ENCODE measurements at regions not wholly inside any gene's neighbourhood (a gene's known extent, or its start where the extent isn't known, plus 50 kb on each side); places are given as distances from the start of the nearest gene placed in this dataset.

GRCh38 chr12:65556676-65557437 is 267.4 kb upstream of the HMGA2 start:
- no peak overlapping the region for H3K4me3 ChIP-seq (ENCODE audit: low read depth, low read length)

DNA sequence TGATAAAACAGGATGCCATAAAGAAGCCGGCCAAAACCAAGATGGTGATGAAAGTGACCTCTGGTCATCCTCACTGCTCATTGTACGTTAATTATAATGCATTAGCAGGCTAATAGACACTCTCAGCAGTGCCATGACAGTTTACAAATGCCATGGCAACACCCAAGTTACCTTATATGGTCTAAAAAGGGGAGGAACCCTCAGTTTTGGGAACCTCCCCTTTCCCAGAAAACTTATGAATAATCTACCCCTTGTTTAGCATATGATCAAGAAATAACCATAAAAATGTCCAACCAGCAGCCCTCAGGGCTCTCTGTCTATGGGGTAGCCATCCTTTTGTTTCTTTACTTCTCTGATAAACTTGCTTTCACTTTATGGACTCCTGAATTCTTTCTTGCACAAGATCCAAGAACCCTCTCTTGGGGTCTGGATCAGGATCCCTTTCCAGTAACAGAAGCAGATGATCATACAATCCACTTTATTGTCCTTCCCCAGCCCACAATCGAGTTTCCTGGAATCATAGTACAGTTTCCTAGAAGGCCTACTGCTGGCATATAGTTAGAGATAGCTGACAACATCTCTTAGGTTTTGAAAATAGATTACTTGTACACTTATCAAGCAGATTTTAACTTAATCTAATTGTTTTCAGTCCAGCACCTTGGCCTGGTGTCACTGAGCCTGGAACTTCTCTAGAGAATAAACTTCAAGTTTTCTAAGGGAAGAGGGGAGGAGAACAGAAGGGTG is 266.7 kb upstream of the HMGA2 start:
- no peaks in the 10 kb centered on the region for H3K36me3 ChIP-seq (ENCODE audit: control insufficient read depth, insufficient read depth, low read length)
- H3K4me1 ChIP-seq (ENCODE audit: control insufficient read depth, insufficient read depth, low read length) = peaks cover 3% of the 10 kb centered on the region; the same call in 1 of the 2 replicates
- H3K27me3 ChIP-seq (ENCODE audit: control insufficient read depth, insufficient read depth, low read length) = no peaks in the 10 kb centered on the region
- no peak overlapping the region for H3K9ac ChIP-seq (ENCODE audit: low read depth, low read length)
- no peak overlapping the region for H3K27ac ChIP-seq (ENCODE audit: low read depth, low read length)
- no peak overlapping the region for H3K4me3 ChIP-seq (ENCODE audit: low read depth, low read length)
- peaks cover 5% of the 10 kb centered on the region; the same call in 1 of the 2 replicates for H3K9me3 ChIP-seq (ENCODE audit: control insufficient read depth, insufficient read depth, low read length)

More at GRCh38 chr12:65556676-65557437, 267.4 kb upstream of the HMGA2 start:
- Histone ChIP-seq H3K27me3 (ENCODE audit: control insufficient read depth, insufficient read depth, low read length) (no peaks in the 10 kb centered on the region), H3K9ac (ENCODE audit: low read depth, low read length) (no peak overlapping the region), H3K36me3 (ENCODE audit: control insufficient read depth, insufficient read depth, low read length) (no peaks in the 10 kb centered on the region), H3K9me3 (ENCODE audit: control insufficient read depth, insufficient read depth, low read length) (peaks cover 5% of the 10 kb centered on the region; the same call in 1 of the 2 replicates), H3K4me1 (ENCODE audit: control insufficient read depth, insufficient read depth, low read length) (peaks cover 3% of the 10 kb centered on the region; the same call in 1 of the 2 replicates), H3K27ac (ENCODE audit: low read depth, low read length) (no peak overlapping the region)

- H3K4me1 ChIP-seq (ENCODE audit: control insufficient read depth, insufficient read depth, low read length) = peaks cover 4% of the 10 kb centered on the region
- H3K36me3 ChIP-seq (ENCODE audit: control insufficient read depth, insufficient read depth, low read length) = no peaks in the 10 kb centered on the region
- no peak overlapping the region for H3K27ac ChIP-seq (ENCODE audit: low read depth, low read length)
- H3K9me3 ChIP-seq (ENCODE audit: control insufficient read depth, insufficient read depth, low read length) = peaks cover 5% of the 10 kb centered on the region; the same call in 1 of the 2 replicates
- no peak overlapping the region for H3K4me3 ChIP-seq (ENCODE audit: low read depth, low read length)
- no peaks in the 10 kb centered on the region for H3K27me3 ChIP-seq (ENCODE audit: control insufficient read depth, insufficient read depth, low read length)
- no peak overlapping the region for H3K9ac ChIP-seq (ENCODE audit: low read depth, low read length)
Observed at GRCh38 chr12:65560286-65560685, 264.0 kb upstream of the HMGA2 start.

GRCh38 chr12:65561798-65562382 is 262.4 kb upstream of the HMGA2 start:
- Histone ChIP-seq H3K36me3 (ENCODE audit: control insufficient read depth, insufficient read depth, low read length) (no peaks in the 10 kb centered on the region), H3K4me3 (ENCODE audit: low read depth, low read length) (no peak overlapping the region), H3K27ac (ENCODE audit: low read depth, low read length) (no peak overlapping the region)

DNA sequence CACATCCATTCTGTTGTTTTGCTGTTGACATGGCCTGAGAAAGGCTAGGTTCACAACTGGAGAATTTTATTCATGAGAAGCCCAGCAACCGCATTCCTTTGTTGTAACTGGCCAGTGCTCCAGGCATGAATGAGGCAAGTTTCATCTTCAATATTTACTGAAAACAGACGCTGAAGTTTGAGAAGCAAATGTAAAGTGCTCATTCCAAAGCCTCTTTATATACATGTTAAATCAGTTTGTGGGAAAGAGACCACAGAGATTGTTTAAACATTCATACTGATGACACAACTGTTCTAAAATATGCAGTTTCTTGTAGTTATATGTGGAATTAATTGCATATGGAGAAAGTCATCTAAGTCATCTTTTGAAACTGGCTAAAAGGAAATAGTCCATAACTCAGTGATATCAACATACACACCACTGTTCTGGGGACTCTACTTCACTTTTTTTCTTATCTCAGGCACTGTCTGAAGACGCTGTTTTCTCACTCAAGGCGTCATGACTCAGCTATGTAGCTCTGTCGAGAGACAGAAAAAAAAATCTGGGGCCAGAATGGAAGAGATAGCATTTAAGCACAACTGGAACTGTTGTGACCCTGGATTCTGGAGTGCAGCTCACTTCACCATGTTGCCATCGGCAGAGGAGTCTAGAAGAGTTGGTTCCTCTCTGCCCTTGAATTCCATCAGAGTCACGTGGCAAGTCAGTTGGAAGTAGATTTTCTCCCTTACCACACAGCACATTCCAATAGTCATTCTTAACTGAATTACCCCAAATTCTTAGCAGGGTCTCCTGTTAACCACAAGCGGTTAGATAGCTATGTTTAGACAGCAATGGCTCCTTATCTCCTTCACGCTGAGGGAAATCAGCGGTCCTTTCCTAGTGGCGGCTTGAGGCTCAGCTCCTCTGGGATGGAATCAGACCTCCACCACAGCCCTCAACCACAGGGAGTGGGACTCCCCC is 258.4 kb upstream of the HMGA2 start:
- Histone ChIP-seq H3K36me3 (ENCODE audit: control insufficient read depth, insufficient read depth, low read length) (no peaks in the 10 kb centered on the region), H3K27me3 (ENCODE audit: control insufficient read depth, insufficient read depth, low read length) (no peaks in the 10 kb centered on the region)

More at GRCh38 chr12:65561798-65562382, 262.4 kb upstream of the HMGA2 start:
- H3K4me1 ChIP-seq (ENCODE audit: control insufficient read depth, insufficient read depth, low read length) = peaks cover 15% of the 10 kb centered on the region
- no peaks in the 10 kb centered on the region for H3K9me3 ChIP-seq (ENCODE audit: control insufficient read depth, insufficient read depth, low read length)
- no peaks in the 10 kb centered on the region for H3K27me3 ChIP-seq (ENCODE audit: control insufficient read depth, insufficient read depth, low read length)
- no peak overlapping the region for H3K9ac ChIP-seq (ENCODE audit: low read depth, low read length)

GRCh38 chr12:65566751-65567150 is 257.5 kb upstream of the HMGA2 start:
- no peaks in the 10 kb centered on the region for H3K36me3 ChIP-seq (ENCODE audit: control insufficient read depth, insufficient read depth, low read length)
- no peak overlapping the region for H3K27ac ChIP-seq (ENCODE audit: low read depth, low read length)
- no peak overlapping the region for H3K4me3 ChIP-seq (ENCODE audit: low read depth, low read length)
- peaks cover 13% of the 10 kb centered on the region for H3K4me1 ChIP-seq (ENCODE audit: control insufficient read depth, insufficient read depth, low read length)
- H3K27me3 ChIP-seq (ENCODE audit: control insufficient read depth, insufficient read depth, low read length) = no peaks in the 10 kb centered on the region
- no peak overlapping the region for H3K9ac ChIP-seq (ENCODE audit: low read depth, low read length)
- no peaks in the 10 kb centered on the region for H3K9me3 ChIP-seq (ENCODE audit: control insufficient read depth, insufficient read depth, low read length)

More for the DNA sequence above, 258.4 kb upstream of the HMGA2 start:
- H3K4me1 ChIP-seq (ENCODE audit: control insufficient read depth, insufficient read depth, low read length) = peaks cover 13% of the 10 kb centered on the region
- peak overlapping the region; percentile 5 for H3K27ac ChIP-seq (ENCODE audit: low read depth, low read length)
- no peak overlapping the region for H3K4me3 ChIP-seq (ENCODE audit: low read depth, low read length)
- no peak overlapping the region for H3K9ac ChIP-seq (ENCODE audit: low read depth, low read length)
- H3K9me3 ChIP-seq (ENCODE audit: control insufficient read depth, insufficient read depth, low read length) = no peaks in the 10 kb centered on the region

DNA sequence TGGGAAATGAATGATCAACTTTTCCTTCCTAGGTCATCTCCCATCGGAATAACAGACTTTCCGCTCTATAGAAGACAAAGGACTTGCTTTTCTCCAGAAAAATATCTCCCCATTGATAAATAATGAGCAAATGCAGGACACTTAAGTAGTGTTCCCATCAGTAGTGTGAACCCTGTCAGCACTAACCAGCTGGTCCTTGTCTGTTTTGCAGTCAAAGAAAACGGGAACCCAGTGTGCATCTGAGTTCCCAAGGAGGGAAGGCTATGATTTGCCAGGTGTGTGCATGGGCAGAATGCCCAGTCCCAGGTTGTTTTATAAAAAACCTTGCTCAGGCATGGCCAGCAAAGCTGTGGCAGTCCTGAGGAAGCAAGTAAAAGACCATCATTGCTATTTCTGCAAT is 256.5 kb upstream of the HMGA2 start:
- Histone ChIP-seq H3K27me3 (ENCODE audit: control insufficient read depth, insufficient read depth, low read length) (no peaks in the 10 kb centered on the region), H3K4me1 (ENCODE audit: control insufficient read depth, insufficient read depth, low read length) (peaks cover 13% of the 10 kb centered on the region), H3K4me3 (ENCODE audit: low read depth, low read length) (no peak overlapping the region), H3K27ac (ENCODE audit: low read depth, low read length) (no peak overlapping the region), H3K36me3 (ENCODE audit: control insufficient read depth, insufficient read depth, low read length) (no peaks in the 10 kb centered on the region), H3K9me3 (ENCODE audit: control insufficient read depth, insufficient read depth, low read length) (no peaks in the 10 kb centered on the region), H3K9ac (ENCODE audit: low read depth, low read length) (no peak overlapping the region)

- Histone ChIP-seq H3K9ac (ENCODE audit: low read depth, low read length) (no peak overlapping the region), H3K36me3 (ENCODE audit: control insufficient read depth, insufficient read depth, low read length) (no peaks in the 10 kb centered on the region), H3K9me3 (ENCODE audit: control insufficient read depth, insufficient read depth, low read length) (no peaks in the 10 kb centered on the region), H3K27me3 (ENCODE audit: control insufficient read depth, insufficient read depth, low read length) (no peaks in the 10 kb centered on the region), H3K27ac (ENCODE audit: low read depth, low read length) (no peak overlapping the region), H3K4me1 (ENCODE audit: control insufficient read depth, insufficient read depth, low read length) (peaks cover 13% of the 10 kb centered on the region), H3K4me3 (ENCODE audit: low read depth, low read length) (no peak overlapping the region)
Observed at GRCh38 chr12:65568517-65568916, 255.8 kb upstream of the HMGA2 start.

GRCh38 chr12:65570451-65571130 is 253.7 kb upstream of the HMGA2 start:
- no peaks in the 10 kb centered on the region for H3K9me3 ChIP-seq (ENCODE audit: control insufficient read depth, insufficient read depth, low read length)
- H3K4me1 ChIP-seq (ENCODE audit: control insufficient read depth, insufficient read depth, low read length) = peaks cover 9% of the 10 kb centered on the region
- no peaks in the 10 kb centered on the region for H3K27me3 ChIP-seq (ENCODE audit: control insufficient read depth, insufficient read depth, low read length)
- H3K9ac ChIP-seq (ENCODE audit: low read depth, low read length) = no peak overlapping the region
- no peak overlapping the region for H3K4me3 ChIP-seq (ENCODE audit: low read depth, low read length)
- H3K27ac ChIP-seq (ENCODE audit: low read depth, low read length) = no peak overlapping the region
- no peaks in the 10 kb centered on the region for H3K36me3 ChIP-seq (ENCODE audit: control insufficient read depth, insufficient read depth, low read length)

GRCh38 chr12:65574867-65575266 is 249.4 kb upstream of the HMGA2 start:
- Histone ChIP-seq H3K4me1 (ENCODE audit: control insufficient read depth, insufficient read depth, low read length) (no peaks in the 10 kb centered on the region), H3K9ac (ENCODE audit: low read depth, low read length) (no peak overlapping the region), H3K9me3 (ENCODE audit: control insufficient read depth, insufficient read depth, low read length) (no peaks in the 10 kb centered on the region), H3K36me3 (ENCODE audit: control insufficient read depth, insufficient read depth, low read length) (no peaks in the 10 kb centered on the region), H3K27ac (ENCODE audit: low read depth, low read length) (no peak overlapping the region), H3K4me3 (ENCODE audit: low read depth, low read length) (no peak overlapping the region), H3K27me3 (ENCODE audit: control insufficient read depth, insufficient read depth, low read length) (no peaks in the 10 kb centered on the region)

Measured in HUES48 (cell line).